GM19328 (cell line): ENCODE measurements at regions not wholly inside any gene's neighbourhood (a gene's known extent, or its start where the extent isn't known, plus 50 kb on each side); places are given as distances from the start of the nearest gene placed in this dataset.

Experiments used
- ATAC-seq: cut with Tn5 transposase; IDR thresholded peaks from one replicate; pipeline ENCODE4 v1.9.1; 2021; ENCODE audit warnings: mild to moderate bottlenecking, moderate library complexity; ENCODE audit not compliant: unreplicated experiment

- no peak for ATAC-seq
Observed at GRCh38 chr15:70556779-70557178, 206.6 kb downstream of the UACA start.

GRCh38 chr15:70556151-70556741 is 207.1 kb downstream of the UACA start:
- ATAC-seq, result no peak

GRCh38 chr15:70555713-70556112 is 207.6 kb downstream of the UACA start:
- no peak for ATAC-seq

GRCh38 chr15:70547846-70548487 is 215.4 kb downstream of the UACA start:
- no peak for ATAC-seq

- ATAC-seq, result no peak
Observed at GRCh38 chr15:70545526-70545925, 217.8 kb downstream of the UACA start.

GRCh38 chr15:70541511-70541910 is 221.8 kb downstream of the UACA start:
- ATAC-seq, result no peak

GRCh38 chr15:70539912-70540530 is 223.3 kb downstream of the UACA start:
- no peak for ATAC-seq

GRCh38 chr15:70539409-70539808 is 223.9 kb downstream of the UACA start:
- ATAC-seq, result no peak

GRCh38 chr15:70538278-70538677 is 225.1 kb downstream of the UACA start:
- ATAC-seq, result no peak

GRCh38 chr15:70535955-70536338 is 227.4 kb downstream of the UACA start:
- no peak for ATAC-seq

- ATAC-seq, result no peak
Observed at GRCh38 chr15:70535071-70535954, 228.0 kb downstream of the UACA start.

- ATAC-seq, result no peak
Observed at GRCh38 chr15:70533931-70534742, 229.2 kb downstream of the UACA start.

- ATAC-seq, result no peak
Observed at GRCh38 chr15:70532531-70533186, 230.7 kb downstream of the UACA start.

GRCh38 chr15:70531576-70531975 is 231.8 kb downstream of the UACA start:
- ATAC-seq, result no peak

GRCh38 chr15:70530906-70531305 is 232.5 kb downstream of the UACA start:
- no peak for ATAC-seq

GRCh38 chr15:70530503-70530902 is 232.9 kb downstream of the UACA start:
- no peak for ATAC-seq

- no peak for ATAC-seq
Observed at GRCh38 chr15:70530017-70530499, 233.3 kb downstream of the UACA start.

GRCh38 chr15:70528816-70529215 is 234.5 kb downstream of the UACA start:
- no peak for ATAC-seq

GRCh38 chr15:70528270-70528706 is 235.1 kb downstream of the UACA start:
- ATAC-seq, result no peak

- ATAC-seq, result no peak
Observed at GRCh38 chr15:70526974-70527325, 236.4 kb downstream of the UACA start.
